ENCODE measurements at regions not wholly inside any gene's neighbourhood (a gene's known extent, or its start where the extent isn't known, plus 50 kb on each side); places are given as distances from the start of the nearest gene placed in this dataset.

DNA sequence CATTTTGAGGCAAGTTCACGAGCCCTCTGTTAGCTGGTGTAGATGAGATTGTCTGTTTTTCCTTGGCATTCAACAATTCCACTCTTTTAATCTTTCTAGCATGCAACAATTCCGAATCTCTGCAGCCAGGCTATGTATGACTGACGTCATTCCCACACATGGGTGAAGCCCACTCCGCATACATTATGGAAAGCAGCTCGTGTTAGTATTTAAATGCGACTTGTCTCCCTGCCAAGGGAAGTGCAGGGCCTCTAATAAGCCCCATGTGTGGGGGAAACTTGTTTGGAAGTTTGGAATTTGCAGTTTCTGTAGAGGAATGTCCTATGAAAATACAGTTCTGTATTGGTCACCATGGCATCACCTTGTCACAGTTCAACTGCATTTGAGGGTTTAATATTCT, 146.0 kb upstream of the FBXL7 start:
- Histone ChIP-seq H3K27ac (replicated peaks in 1 of 4) (no peak overlapping the region), H3K9me3 (no peaks in the 10 kb centered on the region), H3K27me3 (no peaks in the 10 kb centered on the region), H3K4me3 (no peak overlapping the region), H3K36me3 (no peaks in the 10 kb centered on the region), H3K4me1 (no peaks in the 10 kb centered on the region)
- WGBS = 59% methylated on average over 6 of the region's 6 CpGs
- TF ChIP-seq POLR2A (IDR thresholded peaks at IDR 0.05; ENCODE audit: low read depth) = no peak
- no peak for TF ChIP-seq EP300 (IDR thresholded peaks at IDR 0.05)
- intact Hi-C loops (cut with DNase I) = no loop called here
- DNase-seq (ENCODE audit: extremely low spot score) = no peak

- H3K36me3 ChIP-seq = no peaks in the 10 kb centered on the region
- H3K27me3 ChIP-seq = no peaks in the 10 kb centered on the region
- no peak overlapping the region for H3K4me3 ChIP-seq
- H3K4me1 ChIP-seq = no peaks in the 10 kb centered on the region
- TF ChIP-seq POLR2AphosphoS5 (IDR thresholded peaks at IDR 0.05) = no peak
- TF ChIP-seq POLR2A (IDR thresholded peaks at IDR 0.05; ENCODE audit: low read depth) = no peak
- TF ChIP-seq CTCF (IDR thresholded peaks at IDR 0.05) = no peak
- TF ChIP-seq EP300 (IDR thresholded peaks at IDR 0.05) = no peak
- no peak for DNase-seq (ENCODE audit: extremely low spot score)
- WGBS = 74% methylated on average over 3 of the region's 3 CpGs
- H3K9me3 ChIP-seq = no peaks in the 10 kb centered on the region
- intact Hi-C loops (cut with DNase I) = no loop called here
- H3K27ac ChIP-seq (replicated peaks in 1 of 4) = no peak overlapping the region
Observed at GRCh38 chr5:15353086-15353645, 146.8 kb upstream of the FBXL7 start.

DNA sequence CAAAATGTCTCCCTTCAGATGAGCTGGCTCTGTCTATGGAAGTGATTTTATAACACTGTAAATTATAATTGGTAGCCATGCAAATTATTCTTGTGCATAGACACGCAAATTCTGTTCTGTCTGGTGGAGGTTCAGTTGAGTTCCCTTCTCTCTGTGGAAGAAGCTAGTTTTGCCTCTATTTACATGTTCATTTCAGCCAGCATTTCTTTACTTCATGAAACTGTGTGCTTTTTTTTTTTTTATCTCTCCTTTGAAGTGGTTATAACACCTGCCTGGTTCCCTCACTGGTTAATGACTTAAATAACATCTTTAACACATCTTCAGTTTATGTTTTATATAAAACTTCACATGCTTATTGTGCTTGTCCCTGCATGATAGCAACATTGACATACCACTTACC, 149.4 kb upstream of the FBXL7 start:
- no peak for DNase-seq (ENCODE audit: extremely low spot score)
- intact Hi-C loops (cut with DNase I) = no loop called here
- TF ChIP-seq CTCF (IDR thresholded peaks at IDR 0.05) = no peak
- H3K27me3 ChIP-seq = no peaks in the 10 kb centered on the region
- H3K27ac ChIP-seq (replicated peaks in 1 of 4) = no peak overlapping the region
- H3K36me3 ChIP-seq = no peaks in the 10 kb centered on the region
- H3K9me3 ChIP-seq = no peaks in the 10 kb centered on the region
- H3K4me1 ChIP-seq = no peaks in the 10 kb centered on the region
- H3K4me3 ChIP-seq = no peak overlapping the region
- 95% methylated on average over 1 of the region's 1 CpG for WGBS

DNA sequence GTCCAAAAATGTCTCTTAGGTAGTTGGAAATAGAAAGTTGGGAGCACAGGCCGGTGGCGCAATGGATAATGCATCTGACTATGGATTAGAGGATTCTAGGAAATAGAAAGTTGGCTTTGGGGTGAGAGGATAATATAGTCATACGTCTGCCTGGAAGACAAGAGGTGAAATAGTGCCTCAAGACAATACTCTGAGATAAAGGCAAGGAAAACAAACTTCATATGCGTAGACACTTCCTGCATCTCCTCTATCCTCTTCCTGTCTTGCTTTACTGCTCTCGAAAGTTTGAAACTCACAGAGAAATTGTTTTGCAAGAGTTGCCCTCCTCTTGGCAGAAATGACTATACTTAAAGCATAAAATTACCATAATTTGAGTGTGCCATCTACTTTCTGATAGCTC, 153.2 kb upstream of the FBXL7 start:
- intact Hi-C loops (cut with DNase I) = no loop called here

DNA sequence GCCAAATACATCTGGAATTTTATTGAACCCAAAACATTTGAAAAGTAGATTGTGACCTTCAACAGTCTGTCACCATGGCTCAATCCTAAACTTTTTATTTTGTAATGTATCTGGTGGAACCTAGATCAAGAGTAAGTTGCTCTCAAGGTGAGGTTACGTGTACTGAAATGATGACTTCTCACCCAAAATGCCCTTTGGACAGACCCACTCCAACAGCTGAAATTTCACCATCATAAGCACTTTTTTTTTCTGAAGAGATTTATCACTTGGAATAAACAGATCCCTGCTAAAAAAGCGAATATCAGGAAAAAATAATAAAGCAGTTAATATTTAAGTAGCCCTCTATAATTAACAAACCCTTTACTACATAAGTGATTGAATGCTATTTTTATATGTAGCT, 155.0 kb upstream of the FBXL7 start:
- H3K4me1 ChIP-seq = no peaks in the 10 kb centered on the region
- DNase-seq (ENCODE audit: extremely low spot score) = no peak
- H3K27me3 ChIP-seq = no peaks in the 10 kb centered on the region
- no peak overlapping the region for H3K27ac ChIP-seq (replicated peaks in 1 of 4)
- 89% methylated on average over 2 of the region's 2 CpGs for WGBS
- intact Hi-C loops (cut with DNase I) = no loop called here
- no peak for TF ChIP-seq CTCF (IDR thresholded peaks at IDR 0.05)
- no peak for TF ChIP-seq EP300 (IDR thresholded peaks at IDR 0.05)
- no peak for TF ChIP-seq POLR2A (IDR thresholded peaks at IDR 0.05; ENCODE audit: low read depth)
- no peak for TF ChIP-seq POLR2AphosphoS5 (IDR thresholded peaks at IDR 0.05)
- no peaks in the 10 kb centered on the region for H3K9me3 ChIP-seq
- no peak overlapping the region for H3K4me3 ChIP-seq
- H3K36me3 ChIP-seq = no peaks in the 10 kb centered on the region

More for the DNA sequence above, 153.2 kb upstream of the FBXL7 start:
- no peak for DNase-seq (ENCODE audit: extremely low spot score)
- TF ChIP-seq EP300 (IDR thresholded peaks at IDR 0.05) (no peak), POLR2AphosphoS5 (IDR thresholded peaks at IDR 0.05) (no peak), CTCF (IDR thresholded peaks at IDR 0.05) (no peak), POLR2A (IDR thresholded peaks at IDR 0.05; ENCODE audit: low read depth) (no peak)
- Histone ChIP-seq H3K4me3 (no peak overlapping the region), H3K9me3 (no peaks in the 10 kb centered on the region), H3K27me3 (no peaks in the 10 kb centered on the region), H3K27ac (replicated peaks in 1 of 4) (no peak overlapping the region), H3K4me1 (no peaks in the 10 kb centered on the region), H3K36me3 (no peaks in the 10 kb centered on the region)
- WGBS = 78% methylated on average over 5 of the region's 5 CpGs

All from esophagus muscularis mucosa (tissue), 4 donors.